Progenitor cell of endocrine pancreas (in vitro differentiated cells): ENCODE measurements at regions not wholly inside any gene's neighbourhood (a gene's known extent, or its start where the extent isn't known, plus 50 kb on each side); places are given as distances from the start of the nearest gene placed in this dataset.

ENCODE experiments used
- DNase-seq: peaks from one replicate; pipeline ENCODE4 v3.0.0; 2021; ENCODE audit warnings: low spot score; ENCODE audit not compliant: unreplicated experiment
- H3K27ac Mint-ChIP-seq: 2 replicates; pipeline ENCODE4 v1.8.0; 2021; ENCODE audit warnings: mild to moderate bottlenecking, moderate library complexity, mixed read lengths
- H3K27me3 Mint-ChIP-seq: 2 replicates; pipeline ENCODE4 v1.8.0; 2021; ENCODE audit warnings: mixed read lengths
- H3K36me3 Mint-ChIP-seq: 2 replicates; pipeline ENCODE4 v1.8.0; 2022; ENCODE audit warnings: mixed read lengths; ENCODE audit not compliant: insufficient read depth
- H3K4me1 Mint-ChIP-seq: 2 replicates; pipeline ENCODE4 v1.8.0; 2021; ENCODE audit warnings: low read depth, mixed read lengths
- H3K4me3 Mint-ChIP-seq: 2 replicates; pipeline ENCODE4 v1.8.0; 2021; ENCODE audit warnings: low read depth, mild to moderate bottlenecking, moderate library complexity, mixed read lengths
- H3K9me3 Mint-ChIP-seq: 2 replicates; pipeline ENCODE4 v1.8.0; 2021; ENCODE audit warnings: low read depth, mixed read lengths
- CTCF ChIP-seq: fragments of 200-600 bp; sonication (generic); IDR thresholded peaks from one replicate; pipeline ENCODE4 v1.5.0; 2021; ENCODE audit warnings: antibody characterized with exemption, mild to moderate bottlenecking; ENCODE audit not compliant: unreplicated experiment

GRCh38 chr13:78033509-78033908 is 114.9 kb upstream of the EDNRB start:
- no peaks in the 10 kb centered on the region for H3K36me3 Mint-ChIP-seq

GRCh38 chr13:78032132-78032531 is 113.5 kb upstream of the EDNRB start:
- Mint-ChIP-seq H3K9me3 (no peaks in the 10 kb centered on the region), H3K4me3 (no peak overlapping the region), H3K27ac (no peak overlapping the region), H3K27me3 (no peaks in the 10 kb centered on the region), H3K36me3 (no peaks in the 10 kb centered on the region), H3K4me1 (peaks cover 2% of the 10 kb centered on the region)
- DNase-seq: no peak
- no peak for TF ChIP-seq CTCF

More at GRCh38 chr13:78033509-78033908, 114.9 kb upstream of the EDNRB start:
- no peak for DNase-seq
- peaks cover 2% of the 10 kb centered on the region for H3K4me1 Mint-ChIP-seq
- H3K4me3 Mint-ChIP-seq: no peak overlapping the region
- no peak for TF ChIP-seq CTCF
- no peaks in the 10 kb centered on the region for H3K9me3 Mint-ChIP-seq
- H3K27ac Mint-ChIP-seq: no peak overlapping the region
- H3K27me3 Mint-ChIP-seq: no peaks in the 10 kb centered on the region

GRCh38 chr13:78030341-78030896 is 111.8 kb upstream of the EDNRB start:
- H3K4me1 Mint-ChIP-seq: peaks cover 2% of the 10 kb centered on the region
- no peaks in the 10 kb centered on the region for H3K27me3 Mint-ChIP-seq
- H3K27ac Mint-ChIP-seq: no peak overlapping the region
- no peak for TF ChIP-seq CTCF
- no peak overlapping the region for H3K4me3 Mint-ChIP-seq
- no peaks in the 10 kb centered on the region for H3K36me3 Mint-ChIP-seq
- no peak for DNase-seq
- no peaks in the 10 kb centered on the region for H3K9me3 Mint-ChIP-seq

GRCh38 chr13:78029901-78030300 is 111.3 kb upstream of the EDNRB start:
- H3K27ac Mint-ChIP-seq: no peak overlapping the region
- no peak for DNase-seq
- H3K36me3 Mint-ChIP-seq: no peaks in the 10 kb centered on the region
- H3K4me1 Mint-ChIP-seq: peaks cover 2% of the 10 kb centered on the region
- H3K4me3 Mint-ChIP-seq: no peak overlapping the region
- peaks cover under 1% of the 10 kb centered on the region for H3K9me3 Mint-ChIP-seq
- no peak for TF ChIP-seq CTCF
- no peaks in the 10 kb centered on the region for H3K27me3 Mint-ChIP-seq

- H3K4me3 Mint-ChIP-seq: no peak overlapping the region
- DNase-seq: no peak
- no peak for TF ChIP-seq CTCF
- peaks cover 6% of the 10 kb centered on the region for H3K9me3 Mint-ChIP-seq
- H3K27ac Mint-ChIP-seq: no peak overlapping the region
- peaks cover 2% of the 10 kb centered on the region for H3K4me1 Mint-ChIP-seq
- H3K36me3 Mint-ChIP-seq: no peaks in the 10 kb centered on the region
- no peaks in the 10 kb centered on the region for H3K27me3 Mint-ChIP-seq
These were observed 110.3 kb upstream of the EDNRB start for GRCh38 chr13:78028960-78029359.
